ENCODE measurements at regions not wholly inside any gene's neighbourhood (a gene's known extent, or its start where the extent isn't known, plus 50 kb on each side); places are given as distances from the start of the nearest gene placed in this dataset.

GRCh38 chr13:108566413-108567170 is 62.8 kb upstream of the MYO16 start:
- no peaks in the 10 kb centered on the region for H3K9me3 ChIP-seq (ENCODE audit: control insufficient read depth, insufficient read depth, low read length)
- no peak overlapping the region for H3K27ac ChIP-seq (ENCODE audit: low read depth, low read length)
- DNase-seq (ENCODE audit: low read depth, low spot score), result no peak
- H3K4me3 ChIP-seq (ENCODE audit: low read depth, low read length), result no peak overlapping the region
- H3K27me3 ChIP-seq (ENCODE audit: control insufficient read depth, insufficient read depth, low read length), result no peaks in the 10 kb centered on the region
- TF ChIP-seq CTCF (IDR thresholded peaks at IDR 0.05; ENCODE audit: low read depth, low read length), result no peak
- CTCF ChIA-PET, result no interaction called here
- POLR2A ChIA-PET, result no interaction called here

GRCh38 chr13:108572782-108573211 is 56.6 kb upstream of the MYO16 start:
- CTCF ChIA-PET, result no interaction called here
- Histone ChIP-seq H3K27me3 (ENCODE audit: control insufficient read depth, insufficient read depth, low read length) (no peaks in the 10 kb centered on the region), H3K27ac (ENCODE audit: low read depth, low read length) (no peak overlapping the region), H3K9me3 (ENCODE audit: control insufficient read depth, insufficient read depth, low read length) (no peaks in the 10 kb centered on the region), H3K4me3 (ENCODE audit: low read depth, low read length) (no peak overlapping the region)
- DNase-seq (ENCODE audit: low read depth, low spot score), result no peak
- no peak for TF ChIP-seq CTCF (IDR thresholded peaks at IDR 0.05; ENCODE audit: low read depth, low read length)
- POLR2A ChIA-PET, result no interaction called here

GRCh38 chr13:108573455-108573854 is 56.0 kb upstream of the MYO16 start:
- H3K4me3 ChIP-seq (ENCODE audit: low read depth, low read length), result no peak overlapping the region

GRCh38 chr13:108574856-108575255 is 54.6 kb upstream of the MYO16 start:
- no peak for TF ChIP-seq CTCF (IDR thresholded peaks at IDR 0.05; ENCODE audit: low read depth, low read length)
- ChIA-PET CTCF (no interaction called here), POLR2A (no interaction called here)
- no peak for DNase-seq (ENCODE audit: low read depth, low spot score)
- Histone ChIP-seq H3K4me3 (ENCODE audit: low read depth, low read length) (no peak overlapping the region), H3K9me3 (ENCODE audit: control insufficient read depth, insufficient read depth, low read length) (no peaks in the 10 kb centered on the region), H3K27ac (ENCODE audit: low read depth, low read length) (no peak overlapping the region), H3K27me3 (ENCODE audit: control insufficient read depth, insufficient read depth, low read length) (no peaks in the 10 kb centered on the region)

More at GRCh38 chr13:108573455-108573854, 56.0 kb upstream of the MYO16 start:
- Histone ChIP-seq H3K27me3 (ENCODE audit: control insufficient read depth, insufficient read depth, low read length) (no peaks in the 10 kb centered on the region), H3K9me3 (ENCODE audit: control insufficient read depth, insufficient read depth, low read length) (no peaks in the 10 kb centered on the region), H3K27ac (ENCODE audit: low read depth, low read length) (no peak overlapping the region)
- TF ChIP-seq CTCF (IDR thresholded peaks at IDR 0.05; ENCODE audit: low read depth, low read length), result no peak
- no peak for DNase-seq (ENCODE audit: low read depth, low spot score)
- ChIA-PET CTCF (no interaction called here), POLR2A (no interaction called here)

GRCh38 chr13:108575430-108575829 is 54.0 kb upstream of the MYO16 start:
- Histone ChIP-seq H3K4me3 (ENCODE audit: low read depth, low read length) (no peak overlapping the region), H3K27me3 (ENCODE audit: control insufficient read depth, insufficient read depth, low read length) (no peaks in the 10 kb centered on the region), H3K27ac (ENCODE audit: low read depth, low read length) (no peak overlapping the region), H3K9me3 (ENCODE audit: control insufficient read depth, insufficient read depth, low read length) (no peaks in the 10 kb centered on the region)
- ChIA-PET POLR2A (no interaction called here), CTCF (no interaction called here)
- DNase-seq (ENCODE audit: low read depth, low spot score), result no peak
- no peak for TF ChIP-seq CTCF (IDR thresholded peaks at IDR 0.05; ENCODE audit: low read depth, low read length)

Data from AG04450 (cell line).